Tibial artery (tissue), 4 donors: ENCODE measurements at regions not wholly inside any gene's neighbourhood (a gene's known extent, or its start where the extent isn't known, plus 50 kb on each side); places are given as distances from the start of the nearest gene placed in this dataset.
A peak's percentile ranks its signal among the peaks of the same experiment; 100 is the strongest.

Experiments
- DNase-seq, 2 donors: peaks; one replicate each; pipeline ENCODE4 v3.0.0-alpha.2; 2019
- H3K27ac ChIP-seq, 2 donors: fragments of 200-600 bp; sonication (generic) in 1 of 2; 1 replicate in 1 of 2; 2 replicates in 1 of 2; pipeline ENCODE4 v1.5.1; 2018 to 2019; ENCODE audit warnings: mild to moderate bottlenecking in 1 of 2
- H3K27me3 ChIP-seq, 2 donors: fragments of 200-600 bp; sonication (generic) in 1 of 2; one replicate each; pipeline versions ENCODE4 v1.5.1 to v1.6.0; 2016 to 2019
- H3K36me3 ChIP-seq, 3 donors: fragments of 200-600 bp; sonication (generic) in 2 of 3; one replicate each; pipeline ENCODE4 v1.5.1; 2016 to 2019; ENCODE audit warnings: mild to moderate bottlenecking in 2 of 3
- H3K4me1 ChIP-seq, 4 donors: fragments of 200-600 bp; sonication (generic) in 2 of 4; 1 replicate in 3 of 4; 2 replicates in 1 of 4; pipeline ENCODE4 v1.5.1; 2016 to 2019
- H3K4me3 ChIP-seq, 2 donors: fragments of 200-600 bp; sonication (generic) in 1 of 2; 1 replicate in 1 of 2; 2 replicates in 1 of 2; pipeline ENCODE4 v1.5.1; 2018 to 2019; ENCODE audit warnings: mild to moderate bottlenecking in 2 of 2
- H3K9me3 ChIP-seq, 3 donors: fragments of 200-600 bp; sonication (generic) in 1 of 3; one replicate each; pipeline ENCODE4 v1.5.1; 2016 to 2019
- CTCF ChIP-seq, 2 experiments: fragments of 200-600 bp in 1 of 2; fragments of 450-650 bp in 1 of 2; IDR thresholded peaks; one replicate each; pipeline ENCODE4 v1.5.1; 2017 to 2019; ENCODE audit warnings: antibody characterized with exemption in 2 of 2, mild to moderate bottlenecking in 1 of 2, moderate library complexity in 1 of 2
- intact Hi-C: fragments of 100-400 bp; cut with DNase I; formaldehyde crosslinking; loops from one replicate; pipeline ENCODE4 v1.15.0; 2023; ENCODE audit warnings: low total_unique reads

DNA sequence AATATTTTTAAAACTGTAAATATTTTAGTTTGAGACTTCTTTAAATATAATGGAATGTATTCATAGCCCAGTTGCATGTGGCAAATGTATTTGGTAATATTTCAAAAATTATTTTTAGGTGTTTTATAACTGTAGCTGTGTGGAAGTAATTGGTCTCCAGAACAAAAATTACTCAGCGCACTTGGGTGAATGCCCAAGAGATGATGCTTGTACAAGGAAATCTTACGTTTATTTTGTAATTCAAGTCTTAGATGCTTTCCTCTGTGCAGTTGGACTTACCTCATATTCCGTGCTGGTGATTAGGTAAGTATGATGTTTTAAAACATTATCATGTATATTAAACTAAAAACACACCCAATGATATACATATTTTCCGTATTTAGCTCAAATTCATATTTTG lies 76.7 kb upstream of the SLCO1B1 start:
- H3K27me3 ChIP-seq = no peaks in the 10 kb centered on the region
- H3K9me3 ChIP-seq = no peaks in the 10 kb centered on the region
- H3K36me3 ChIP-seq = no peaks in the 10 kb centered on the region
- peak; percentile 33 to 66 for DNase-seq
- H3K4me3 ChIP-seq = no peak overlapping the region
- intact Hi-C loops = no loop called here
- peaks cover 0 to 8% (median 0%) of the 10 kb centered on the region in 4 donors for H3K4me1 ChIP-seq
- H3K27ac ChIP-seq = no peak overlapping the region
- no peak for TF ChIP-seq CTCF (IDR thresholded peaks at IDR 0.05)

DNA sequence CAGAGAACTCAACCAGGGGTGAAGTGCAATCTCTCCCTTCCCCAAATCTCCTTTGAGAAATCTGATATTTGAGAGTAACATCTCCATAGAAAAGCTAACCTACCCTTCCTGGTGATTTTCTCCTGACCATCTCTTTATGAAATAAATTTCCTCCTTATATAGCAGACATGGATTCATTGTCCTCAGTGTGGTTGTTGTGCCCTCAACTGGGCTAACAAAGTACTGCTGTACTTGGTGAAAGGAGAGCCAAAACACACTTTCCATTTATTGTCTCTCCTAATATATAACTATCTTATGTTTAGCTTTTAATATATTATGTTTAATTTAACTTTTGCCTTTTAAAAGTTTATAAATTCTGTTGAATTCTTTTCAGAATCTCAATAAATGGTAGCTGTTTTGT lies 65.1 kb upstream of the SLCO1B1 start:
- Histone ChIP-seq H3K9me3 (no peaks in the 10 kb centered on the region), H3K4me1 (no peaks in the 10 kb centered on the region), H3K4me3 (no peak overlapping the region), H3K27ac (no peak overlapping the region), H3K27me3 (no peaks in the 10 kb centered on the region), H3K36me3 (no peaks in the 10 kb centered on the region)
- intact Hi-C loops = no loop called here
- no peak for DNase-seq
- TF ChIP-seq CTCF (IDR thresholded peaks at IDR 0.05) = peak; percentile 45 to 57

DNA sequence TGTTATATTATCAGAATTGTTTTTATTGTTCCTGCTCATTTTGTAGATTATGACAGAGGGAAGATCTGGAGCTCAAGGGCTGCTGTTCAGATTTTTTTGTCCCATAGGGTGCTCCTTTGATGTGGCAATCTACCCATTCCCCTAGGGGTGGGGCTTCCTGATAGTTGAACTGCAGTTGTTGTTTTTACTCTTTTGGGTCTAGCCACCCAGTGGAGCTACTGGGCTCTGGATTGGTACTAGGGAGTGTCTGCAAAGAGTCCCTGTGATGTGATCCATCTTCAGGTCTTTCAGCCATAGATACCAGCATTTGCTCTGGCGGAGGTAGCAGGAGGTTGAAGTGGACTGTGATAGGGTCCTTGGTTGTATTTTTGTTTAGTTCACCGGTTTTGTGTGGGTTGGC lies 57.9 kb upstream of the SLCO1B1 start:
- intact Hi-C loops = no loop called here
- no peaks in the 10 kb centered on the region for H3K27me3 ChIP-seq
- TF ChIP-seq CTCF (IDR thresholded peaks at IDR 0.05) = no peak
- no peaks in the 10 kb centered on the region for H3K36me3 ChIP-seq
- H3K9me3 ChIP-seq = no peaks in the 10 kb centered on the region
- H3K27ac ChIP-seq = no peak overlapping the region
- H3K4me1 ChIP-seq = no peaks in the 10 kb centered on the region
- DNase-seq = no peak
- no peak overlapping the region for H3K4me3 ChIP-seq

DNA sequence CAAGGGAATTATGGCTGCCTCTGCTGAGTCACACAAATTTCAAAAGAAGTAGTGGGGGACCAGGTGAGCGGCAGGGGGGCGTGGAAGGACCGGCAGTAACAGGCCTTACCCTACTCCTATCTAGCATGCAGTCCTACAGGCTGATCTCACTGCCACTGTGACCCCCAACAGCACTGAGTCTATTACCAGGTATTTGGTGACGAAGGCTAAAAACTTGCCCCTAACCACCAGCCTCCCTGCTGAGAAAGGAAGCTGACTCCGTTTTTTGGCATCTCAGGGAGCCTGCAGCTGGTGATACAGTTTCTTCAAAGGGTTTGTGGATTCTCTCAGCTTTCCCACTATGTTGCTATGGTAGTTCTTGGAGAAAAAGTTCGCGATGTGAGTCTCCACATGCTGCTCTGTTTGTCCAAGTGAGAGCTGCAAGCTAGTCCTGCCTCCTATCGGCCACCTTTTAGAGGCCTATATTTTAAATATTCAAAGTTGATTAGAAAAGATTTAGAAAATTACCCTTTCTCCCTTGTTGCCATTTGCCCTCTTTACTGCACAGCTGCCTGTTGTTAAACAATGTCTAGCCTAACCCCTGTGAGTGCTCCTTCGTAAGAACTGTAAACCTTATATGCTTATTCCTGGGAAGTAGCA lies 57.1 kb upstream of the SLCO1B1 start:
- Histone ChIP-seq H3K27ac (no peak overlapping the region), H3K9me3 (no peaks in the 10 kb centered on the region), H3K27me3 (no peaks in the 10 kb centered on the region), H3K36me3 (no peaks in the 10 kb centered on the region), H3K4me3 (no peak overlapping the region), H3K4me1 (no peaks in the 10 kb centered on the region)
- no peak for TF ChIP-seq CTCF (IDR thresholded peaks at IDR 0.05)
- intact Hi-C loops = no loop called here
- DNase-seq = no peak
